ENCODE measurements at regions not wholly inside any gene's neighbourhood (a gene's known extent, or its start where the extent isn't known, plus 50 kb on each side); places are given as distances from the start of the nearest gene placed in this dataset.
"Not testable (repeated sequence)": the region's sequence is repeated elsewhere in the genome, so short reads cannot be mapped to it uniquely, and the experiment has no call there.

GRCh38 chr6:144493035-144493910, 208.1 kb downstream of the UTRN start:
- no peaks in the 10 kb centered on the region for H3K4me1 Mint-ChIP-seq
- no peak for TF ChIP-seq CTCF (IDR thresholded peaks at IDR 0.05; ENCODE audit: unreplicated experiment)
- peaks cover 47% of the 10 kb centered on the region for H3K36me3 Mint-ChIP-seq
- peaks cover 7% of the 10 kb centered on the region for H3K9me3 Mint-ChIP-seq
- no peak for DNase-seq (ENCODE audit: low spot score in 2 of 2, unreplicated experiment in 2 of 2)
- H3K4me3 Mint-ChIP-seq, result no peak overlapping the region
- no peaks in the 10 kb centered on the region for H3K27me3 Mint-ChIP-seq (ENCODE audit: low read depth)
- no peak overlapping the region for H3K27ac Mint-ChIP-seq

GRCh38 chr6:144495076-144495475, 209.9 kb downstream of the UTRN start:
- peaks cover 51% of the 10 kb centered on the region for H3K36me3 Mint-ChIP-seq
- not testable (repeated sequence) for DNase-seq (ENCODE audit: low spot score in 2 of 2, unreplicated experiment in 2 of 2); H3K4me3 Mint-ChIP-seq; H3K9me3 Mint-ChIP-seq; H3K27me3 Mint-ChIP-seq (ENCODE audit: low read depth); H3K4me1 Mint-ChIP-seq; H3K27ac Mint-ChIP-seq

- no peak for DNase-seq (ENCODE audit: low spot score in 2 of 2, unreplicated experiment in 2 of 2)
- no peaks in the 10 kb centered on the region for H3K4me1 Mint-ChIP-seq
- peaks cover under 1% of the 10 kb centered on the region for H3K9me3 Mint-ChIP-seq
- H3K4me3 Mint-ChIP-seq, result no peak overlapping the region
- H3K27me3 Mint-ChIP-seq (ENCODE audit: low read depth), result no peaks in the 10 kb centered on the region
- H3K27ac Mint-ChIP-seq, result no peak overlapping the region
- TF ChIP-seq CTCF (IDR thresholded peaks at IDR 0.05; ENCODE audit: unreplicated experiment), result no peak
- H3K36me3 Mint-ChIP-seq, result peaks cover 43% of the 10 kb centered on the region
These were observed 212.5 kb downstream of the UTRN start for GRCh38 chr6:144497650-144498049.

- H3K36me3 Mint-ChIP-seq, result peaks cover 63% of the 10 kb centered on the region
- H3K4me3 Mint-ChIP-seq, result no peak overlapping the region
- no peak overlapping the region for H3K27ac Mint-ChIP-seq
- no peak for TF ChIP-seq CTCF (IDR thresholded peaks at IDR 0.05; ENCODE audit: unreplicated experiment)
- no peak for DNase-seq (ENCODE audit: low spot score in 2 of 2, unreplicated experiment in 2 of 2)
- H3K4me1 Mint-ChIP-seq, result no peaks in the 10 kb centered on the region
- no peaks in the 10 kb centered on the region for H3K27me3 Mint-ChIP-seq (ENCODE audit: low read depth)
- peaks cover 33% of the 10 kb centered on the region for H3K9me3 Mint-ChIP-seq
These were observed 215.8 kb downstream of the UTRN start for GRCh38 chr6:144500892-144501291.

- H3K4me3 Mint-ChIP-seq; H3K27me3 Mint-ChIP-seq (ENCODE audit: low read depth); H3K4me1 Mint-ChIP-seq; H3K27ac Mint-ChIP-seq; DNase-seq (ENCODE audit: low spot score in 2 of 2, unreplicated experiment in 2 of 2): not testable (repeated sequence)
- Mint-ChIP-seq H3K9me3 (peaks cover 43% of the 10 kb centered on the region), H3K36me3 (peaks cover 62% of the 10 kb centered on the region)
These were observed 220.1 kb downstream of the UTRN start for GRCh38 chr6:144505214-144505613.

- H3K36me3 Mint-ChIP-seq, result peaks cover 58% of the 10 kb centered on the region
- H3K27me3 Mint-ChIP-seq (ENCODE audit: low read depth); H3K27ac Mint-ChIP-seq; H3K4me3 Mint-ChIP-seq; DNase-seq (ENCODE audit: low spot score in 2 of 2, unreplicated experiment in 2 of 2); H3K4me1 Mint-ChIP-seq: not testable (repeated sequence)
- H3K9me3 Mint-ChIP-seq, result peaks cover 43% of the 10 kb centered on the region
These were observed 220.9 kb downstream of the UTRN start for GRCh38 chr6:144506051-144506450.

GRCh38 chr6:144507772-144508312, 222.7 kb downstream of the UTRN start:
- not testable (repeated sequence) for H3K27me3 Mint-ChIP-seq (ENCODE audit: low read depth); H3K27ac Mint-ChIP-seq; H3K4me3 Mint-ChIP-seq; H3K4me1 Mint-ChIP-seq; DNase-seq (ENCODE audit: low spot score in 2 of 2, unreplicated experiment in 2 of 2)
- H3K36me3 Mint-ChIP-seq, result peaks cover 53% of the 10 kb centered on the region
- H3K9me3 Mint-ChIP-seq, result peaks cover 41% of the 10 kb centered on the region
